Activated T-helper 1 cell treated with anti-CD3 and anti-CD28 coated beads, Interleukin-2, amount 50 U/mL, for 16 hours (primary cell): ENCODE measurements at regions not wholly inside any gene's neighbourhood (a gene's known extent, or its start where the extent isn't known, plus 50 kb on each side); places are given as distances from the start of the nearest gene placed in this dataset.
"Not testable (repeated sequence)": the region's sequence is repeated elsewhere in the genome, so short reads cannot be mapped to it uniquely, and the experiment has no call there.

Experiments
- DNase-seq, 2 donors: peaks; one replicate each; pipeline ENCODE4 v3.0.0-alpha.2; 2020; ENCODE audit warnings: low read depth in 1 of 2, low spot score in 1 of 2

- no peak for DNase-seq
Observed at GRCh38 chr21:35201288-35201687, 152.2 kb upstream of the RUNX1 start.

GRCh38 chr21:35199733-35200015 lies 150.6 kb upstream of the RUNX1 start:
- no peak for DNase-seq

GRCh38 chr21:35198982-35199732 lies 150.1 kb upstream of the RUNX1 start:
- DNase-seq = no peak

- DNase-seq = no peak
Observed at GRCh38 chr21:35198565-35198964, 149.5 kb upstream of the RUNX1 start.

GRCh38 chr21:35197992-35198431 lies 148.9 kb upstream of the RUNX1 start:
- no peak for DNase-seq

- no peak for DNase-seq
Observed at GRCh38 chr21:35197191-35197590, 148.1 kb upstream of the RUNX1 start.

- DNase-seq = no peak
Observed at GRCh38 chr21:35196128-35196527, 147.0 kb upstream of the RUNX1 start.

GRCh38 chr21:35195232-35195631 lies 146.1 kb upstream of the RUNX1 start:
- DNase-seq = no peak

GRCh38 chr21:35191754-35192153 lies 142.7 kb upstream of the RUNX1 start:
- no peak for DNase-seq

GRCh38 chr21:35191128-35191527 lies 142.0 kb upstream of the RUNX1 start:
- no peak for DNase-seq

- no peak for DNase-seq
Observed at GRCh38 chr21:35190201-35190701, 141.1 kb upstream of the RUNX1 start.

- no peak for DNase-seq
Observed at GRCh38 chr21:35189077-35189863, 140.2 kb upstream of the RUNX1 start.

- not testable (repeated sequence) for DNase-seq
Observed at GRCh38 chr21:35183389-35183788, 134.3 kb upstream of the RUNX1 start.

- DNase-seq = no peak
Observed at GRCh38 chr21:35179990-35180540, 131.0 kb upstream of the RUNX1 start.

GRCh38 chr21:35178827-35179226 lies 129.7 kb upstream of the RUNX1 start:
- no peak for DNase-seq

GRCh38 chr21:35178098-35178497 lies 129.0 kb upstream of the RUNX1 start:
- no peak for DNase-seq

GRCh38 chr21:35172231-35172630 lies 123.1 kb upstream of the RUNX1 start:
- no peak for DNase-seq

GRCh38 chr21:35171385-35171784 lies 122.3 kb upstream of the RUNX1 start:
- no peak for DNase-seq

- DNase-seq = no peak
Observed at GRCh38 chr21:35170818-35171217, 121.7 kb upstream of the RUNX1 start.

- DNase-seq = no peak
Observed at GRCh38 chr21:35170244-35170643, 121.1 kb upstream of the RUNX1 start.

- DNase-seq = no peak
Observed at GRCh38 chr21:35169574-35169973, 120.5 kb upstream of the RUNX1 start.

- no peak for DNase-seq
Observed at GRCh38 chr21:35168735-35169134, 119.6 kb upstream of the RUNX1 start.
